ENCODE measurements at regions not wholly inside any gene's neighbourhood (a gene's known extent, or its start where the extent isn't known, plus 50 kb on each side); places are given as distances from the start of the nearest gene placed in this dataset.

- TF ChIP-seq SOX6 (IDR thresholded peaks at IDR 0.05) (no peak), SOX6 (CRISPR knock-in tag; IDR thresholded peaks at IDR 0.05) (peak; percentile 51; the same call in 1 of the 2 replicates), NFIC (IDR thresholded peaks at IDR 0.05; ENCODE audit: low read length) (no peak), HNF1A (IDR thresholded peaks at IDR 0.05; ENCODE audit: low read depth) (peak; percentile 52; the same call in 1 of the 2 replicates), HNF1A (CRISPR knock-in tag; IDR thresholded peaks at IDR 0.05; ENCODE audit: borderline replicate concordance) (peak; percentile 58; the same call in 1 of the 2 replicates), GATA4 (IDR thresholded peaks at IDR 0.05; ENCODE audit: borderline replicate concordance, low read depth) (no peak), NCOR1 (IDR thresholded peaks at IDR 0.05; ENCODE audit: borderline replicate concordance, low read length) (peak; percentile 0; the same call in 1 of the 2 replicates), GFI1 (CRISPR knock-in tag; IDR thresholded peaks at IDR 0.05; ENCODE audit: borderline replicate concordance) (no peak), FOXJ3 (CRISPR knock-in tag; IDR thresholded peaks at IDR 0.05; ENCODE audit: borderline replicate concordance) (no peak), HOXA9 (CRISPR knock-in tag; IDR thresholded peaks at IDR 0.05; ENCODE audit: borderline replicate concordance) (no peak), ZNF850 (CRISPR knock-in tag; conservative IDR thresholded peaks at IDR 0.05) (no peak), FOXO1 (CRISPR knock-in tag; IDR thresholded peaks at IDR 0.05) (no peak), ZNF512B (CRISPR knock-in tag; IDR thresholded peaks at IDR 0.05; ENCODE audit: borderline replicate concordance) (no peak), HNRNPLL (IDR thresholded peaks at IDR 0.05; ENCODE audit: low read depth, low read length, poor library complexity, severe bottlenecking) (no peak), ZNF678 (CRISPR knock-in tag; IDR thresholded peaks at IDR 0.05) (no peak), SRSF1 (optimal IDR thresholded peaks at IDR 0.05; ENCODE audit: low read depth, low read length) (no peak), ZNF574 (CRISPR knock-in tag; IDR thresholded peaks at IDR 0.05) (no peak), ATF4 (CRISPR knock-in tag; IDR thresholded peaks at IDR 0.05) (no peak), SOX5 (CRISPR knock-in tag; IDR thresholded peaks at IDR 0.05; ENCODE audit: borderline replicate concordance) (peak; percentile 25; the same call in 1 of the 2 replicates)
Observed at GRCh38 chr15:46450810-46451182, 816.0 kb downstream of the SQOR start (continued).
